Central memory CD4-positive, alpha-beta T cell (primary cell): ENCODE measurements at regions not wholly inside any gene's neighbourhood (a gene's known extent, or its start where the extent isn't known, plus 50 kb on each side); places are given as distances from the start of the nearest gene placed in this dataset.

ENCODE experiments used
- DNase-seq: peaks from one replicate; pipeline ENCODE4 v3.0.0; 2022

DNA sequence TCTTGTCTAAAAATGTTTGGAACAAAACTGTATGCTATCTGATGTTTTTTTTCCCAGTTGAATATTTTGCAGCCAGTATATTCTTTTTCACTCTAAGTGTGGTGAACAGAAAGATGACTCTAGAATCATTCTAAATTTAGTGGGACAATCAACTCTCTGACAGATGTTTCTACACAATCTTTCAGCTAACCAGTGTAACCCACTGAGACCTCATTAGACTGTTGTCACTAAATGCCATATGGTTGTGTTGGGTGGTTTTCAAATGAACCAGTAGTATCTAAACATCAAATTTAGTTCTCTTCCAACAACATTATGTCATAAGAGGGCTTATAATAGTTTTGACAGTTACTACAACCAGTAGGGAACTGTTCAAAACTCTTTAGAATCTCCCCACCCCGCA, 129.6 kb upstream of the PRLR start:
- DNase-seq: no peak

DNA sequence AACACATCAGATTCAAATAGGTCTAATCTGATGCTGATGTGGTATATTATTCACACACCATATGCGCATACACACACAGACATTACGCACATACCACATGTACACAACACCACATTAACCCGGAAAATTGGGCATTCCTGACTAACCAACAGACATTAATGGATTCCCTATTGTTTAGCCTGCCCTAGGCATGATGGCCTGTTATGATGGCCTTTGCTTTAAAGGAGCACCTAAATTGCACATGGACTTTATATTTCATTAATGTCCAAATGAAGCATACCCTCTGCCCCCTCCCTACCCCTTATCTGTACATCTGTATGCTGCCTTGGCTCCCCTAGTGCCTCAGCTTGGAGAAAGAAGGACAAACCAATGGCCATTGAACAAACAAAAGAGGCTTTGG, 127.7 kb upstream of the PRLR start:
- no peak for DNase-seq

DNA sequence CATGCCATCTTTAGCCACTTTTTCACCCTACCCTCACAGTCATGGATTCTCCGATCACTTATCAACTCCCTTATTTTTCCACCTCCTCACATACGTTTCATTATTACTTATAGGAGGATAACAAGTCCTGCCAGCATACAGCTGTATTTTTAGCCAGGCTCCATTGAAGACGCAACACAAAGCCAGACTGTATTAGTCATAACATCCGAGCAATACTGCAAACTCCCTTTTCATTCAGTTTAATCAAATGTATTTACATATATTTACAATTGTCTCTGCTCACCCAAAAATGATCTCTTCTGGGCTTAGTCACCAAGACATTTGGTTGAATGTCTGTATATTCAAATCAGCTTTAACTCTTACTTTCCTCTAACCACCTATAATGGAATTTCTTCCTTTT, 126.4 kb upstream of the PRLR start:
- DNase-seq: no peak

DNA sequence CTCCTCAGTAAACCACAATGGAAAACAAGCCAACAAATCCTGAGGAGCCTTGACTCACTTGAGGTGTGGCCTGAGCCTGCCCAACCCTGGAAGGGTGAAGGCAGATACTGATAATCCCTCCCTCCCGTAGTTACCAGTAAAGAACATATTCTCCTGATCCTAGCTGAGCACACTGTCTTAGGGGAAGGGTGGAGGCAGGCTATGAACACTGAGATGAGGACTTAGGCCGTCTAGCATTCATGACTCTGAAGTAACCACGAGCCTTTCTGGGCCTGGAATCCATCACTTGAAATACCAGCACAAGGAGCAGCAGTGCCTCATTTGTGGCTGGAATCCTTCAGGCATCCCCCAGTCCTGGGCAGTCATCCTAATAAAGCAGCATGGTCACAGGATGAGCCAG, 124.5 kb upstream of the PRLR start:
- no peak for DNase-seq

DNA sequence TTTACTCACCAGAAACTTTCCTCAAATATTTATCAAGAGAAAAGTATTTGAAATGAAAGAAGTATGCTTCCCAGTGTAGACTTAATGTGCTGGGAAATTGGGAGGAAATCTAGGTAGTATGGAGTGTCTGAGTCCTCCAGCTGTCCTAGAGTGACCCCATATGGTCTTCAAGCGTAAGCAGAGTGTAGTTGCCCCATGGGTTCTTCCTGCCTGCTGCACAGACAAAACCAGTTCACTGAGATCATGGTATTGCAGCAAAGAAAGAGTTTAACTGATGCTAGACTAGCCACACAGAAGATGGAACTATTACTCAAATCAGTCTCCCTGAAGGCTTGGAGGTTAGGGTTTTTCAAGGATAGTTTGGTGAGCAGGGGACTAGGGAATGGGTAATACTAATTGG, 114.9 kb upstream of the PRLR start:
- DNase-seq: no peak

DNA sequence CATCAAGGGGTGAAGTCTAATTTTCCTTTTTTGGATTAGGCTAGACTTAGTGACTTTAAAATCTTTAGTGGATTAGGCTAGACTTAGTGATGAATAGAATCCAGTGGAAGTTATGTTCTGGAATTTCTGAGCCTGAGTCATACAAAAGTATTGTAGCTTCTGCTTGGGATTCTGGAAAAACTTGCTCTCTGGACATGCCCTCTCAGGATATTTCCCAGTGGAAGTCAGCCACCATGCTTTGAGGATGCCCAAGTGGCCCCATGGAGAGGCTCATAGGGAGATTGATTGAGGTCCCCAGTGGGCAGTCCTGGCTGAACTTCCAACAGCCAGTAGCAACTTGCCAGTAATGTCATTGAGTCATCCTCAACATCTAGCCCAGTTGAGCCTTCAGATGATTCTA, 112.4 kb upstream of the PRLR start:
- DNase-seq: no peak

DNA sequence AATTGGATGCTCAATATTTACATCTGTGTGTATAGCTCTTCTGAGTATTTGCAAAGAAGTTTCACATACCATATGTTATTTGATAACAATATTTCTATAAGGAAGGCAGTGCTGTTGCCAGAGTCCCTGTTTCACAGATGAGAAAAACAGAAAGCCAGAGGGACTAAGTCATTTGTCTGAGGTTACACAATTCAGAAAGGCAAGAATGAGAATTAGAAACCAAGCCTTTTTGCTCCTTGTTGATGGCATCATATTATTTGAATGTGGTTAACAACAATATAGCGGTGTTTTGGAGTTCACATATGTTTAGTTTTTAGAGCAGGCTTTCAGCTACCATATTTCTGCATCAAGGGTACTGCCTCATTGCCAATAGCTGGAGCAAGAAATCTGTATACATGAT, 110.9 kb upstream of the PRLR start:
- DNase-seq: no peak

DNA sequence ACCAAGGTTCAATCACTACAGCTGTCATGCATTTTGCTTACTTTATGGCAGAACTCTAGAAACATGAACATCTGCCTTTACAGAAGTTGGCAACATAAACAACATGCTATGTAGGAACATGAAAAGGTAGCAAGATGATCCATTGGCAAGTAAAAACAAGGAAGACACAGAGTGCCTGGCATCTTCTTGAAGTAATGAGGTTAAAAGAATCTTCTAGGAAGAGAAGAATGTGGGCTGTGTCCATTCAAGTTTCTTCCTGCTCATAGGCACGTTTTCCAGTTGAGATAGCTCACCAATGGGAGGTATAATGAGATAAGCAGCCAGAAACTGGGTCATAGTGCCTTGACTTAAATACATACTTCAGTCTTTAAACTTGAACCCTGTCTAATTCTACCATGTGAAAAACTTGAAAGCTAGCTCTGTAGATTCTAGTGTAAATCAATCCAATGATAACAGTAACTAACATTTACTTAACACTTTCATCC, 109.4 kb upstream of the PRLR start:
- DNase-seq: no peak

DNA sequence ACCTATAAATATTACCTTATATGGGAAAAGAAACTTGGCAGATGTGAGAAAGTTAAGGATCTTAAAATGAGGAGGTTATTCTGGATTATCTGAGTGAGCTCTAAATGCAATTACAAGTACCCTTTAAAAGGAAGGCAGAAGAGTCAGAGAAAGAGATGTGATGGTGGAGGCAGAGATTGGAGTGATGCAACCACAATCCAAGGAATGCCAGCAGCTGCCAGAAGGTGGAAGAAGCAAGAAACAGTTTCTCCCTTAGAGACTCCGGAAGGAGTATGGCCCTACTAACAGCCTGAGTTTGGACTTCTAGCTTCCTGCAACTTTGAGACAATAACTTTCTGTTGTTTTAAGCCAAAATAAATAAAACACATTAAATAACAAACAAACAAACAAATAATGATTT, 108.7 kb upstream of the PRLR start:
- no peak for DNase-seq

DNA sequence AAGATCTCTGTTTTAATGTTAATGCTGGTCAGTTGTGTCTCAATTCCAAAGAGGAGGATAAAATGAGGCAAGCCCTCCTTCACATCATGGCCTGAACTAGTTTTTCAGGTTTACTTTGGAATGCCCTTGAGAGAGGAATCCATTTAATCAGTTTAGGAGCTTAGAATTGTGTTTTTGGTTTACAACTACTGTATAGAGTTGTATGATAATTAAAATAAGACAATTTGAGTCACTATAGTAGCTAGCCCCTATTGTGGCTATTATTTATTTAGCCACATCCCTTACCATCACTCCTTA, 107.8 kb upstream of the PRLR start:
- DNase-seq: no peak

DNA sequence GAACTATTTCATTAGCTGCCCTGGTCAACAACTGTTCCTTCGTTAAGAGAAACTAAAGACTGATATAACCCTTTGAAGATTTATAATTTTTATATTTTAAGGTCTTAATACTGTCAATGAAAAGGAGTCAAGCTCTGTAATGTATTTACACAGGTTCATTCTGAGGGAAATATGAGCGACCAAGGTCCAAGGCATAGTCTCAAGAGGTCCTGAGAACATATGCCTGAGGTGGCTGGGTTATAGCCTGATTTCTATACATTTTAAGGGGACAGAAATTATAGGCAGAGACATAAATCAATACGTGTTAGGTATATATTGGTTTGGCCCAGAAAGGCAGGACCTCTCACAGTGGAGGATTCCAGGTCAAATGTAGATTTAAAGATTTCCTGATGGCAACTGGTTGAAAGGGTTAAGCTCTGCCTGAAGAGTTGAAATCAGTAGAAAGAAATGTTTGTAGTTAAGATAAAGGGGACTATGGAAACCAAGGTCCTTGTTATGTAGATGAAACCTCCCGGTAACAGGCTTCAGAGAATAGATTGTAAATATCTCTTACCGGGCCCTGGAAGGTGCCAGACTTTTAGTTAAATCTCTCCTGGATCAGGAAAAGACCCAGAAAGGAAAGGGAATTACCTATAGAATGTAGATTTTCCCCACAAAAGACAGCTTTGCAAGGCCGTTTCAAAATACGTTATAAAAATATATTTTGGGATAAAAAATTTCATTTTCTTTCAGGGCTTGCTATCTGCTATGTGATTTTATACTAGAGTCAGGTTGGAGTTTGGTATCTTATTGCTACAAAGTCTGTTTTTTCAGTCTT, 107.3 kb upstream of the PRLR start:
- DNase-seq: no peak

DNA sequence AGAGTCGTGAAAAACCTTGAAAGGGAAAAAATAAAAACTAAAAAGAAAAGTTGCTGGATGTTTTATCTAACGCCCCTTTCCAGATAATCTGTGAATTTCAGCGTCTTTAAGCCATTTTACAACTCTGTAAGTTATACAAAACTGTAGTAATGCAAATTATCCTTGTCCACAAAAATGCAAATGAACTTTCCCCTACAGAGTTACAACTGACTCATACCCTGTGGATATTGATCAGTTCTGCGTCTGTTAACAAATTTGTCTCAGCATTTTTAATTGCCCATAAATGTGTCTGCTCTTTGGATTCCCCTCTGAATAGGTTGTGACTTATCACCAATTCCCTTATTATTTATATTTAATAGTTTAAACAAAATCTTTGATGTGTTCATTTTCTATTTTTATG, 105.9 kb upstream of the PRLR start:
- DNase-seq: no peak

DNA sequence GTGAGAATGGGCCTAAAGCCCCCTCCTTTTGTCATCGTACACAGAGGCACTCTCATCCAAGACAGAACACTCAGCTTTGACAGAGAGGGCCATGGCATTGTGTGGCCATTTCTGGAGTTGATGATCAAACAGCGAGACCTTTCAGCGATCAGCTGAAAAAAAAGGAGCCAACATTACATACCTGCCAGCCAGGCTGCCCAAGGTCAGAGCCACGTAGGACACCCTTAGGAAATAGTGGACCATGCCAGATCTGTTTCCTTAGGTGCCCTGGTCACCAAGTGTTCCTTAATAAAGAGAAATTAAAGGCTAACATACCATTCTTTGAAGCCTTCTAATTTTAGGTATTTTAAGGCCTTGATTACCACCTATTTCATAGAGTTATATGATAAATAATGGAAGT, 105.5 kb upstream of the PRLR start:
- DNase-seq: no peak

DNA sequence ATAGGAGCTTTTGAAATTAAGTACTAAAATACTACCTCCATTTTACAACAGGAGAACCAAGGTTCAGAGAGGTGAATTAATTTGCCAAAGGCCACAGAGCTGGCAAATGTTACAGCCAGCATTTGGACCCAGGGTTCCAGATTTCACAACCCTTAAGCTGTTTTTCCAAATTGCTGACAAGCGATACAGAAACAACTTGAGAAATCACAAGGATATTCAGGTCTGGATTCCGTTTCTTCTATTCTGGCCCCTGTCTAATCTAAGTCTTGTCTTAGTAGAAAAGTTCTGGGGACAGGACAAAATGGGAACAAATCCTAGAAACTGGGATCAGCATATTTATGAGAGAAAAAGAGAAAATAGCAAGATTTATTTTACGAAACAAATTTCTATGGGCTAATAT, 103.1 kb upstream of the PRLR start:
- no peak for DNase-seq

DNA sequence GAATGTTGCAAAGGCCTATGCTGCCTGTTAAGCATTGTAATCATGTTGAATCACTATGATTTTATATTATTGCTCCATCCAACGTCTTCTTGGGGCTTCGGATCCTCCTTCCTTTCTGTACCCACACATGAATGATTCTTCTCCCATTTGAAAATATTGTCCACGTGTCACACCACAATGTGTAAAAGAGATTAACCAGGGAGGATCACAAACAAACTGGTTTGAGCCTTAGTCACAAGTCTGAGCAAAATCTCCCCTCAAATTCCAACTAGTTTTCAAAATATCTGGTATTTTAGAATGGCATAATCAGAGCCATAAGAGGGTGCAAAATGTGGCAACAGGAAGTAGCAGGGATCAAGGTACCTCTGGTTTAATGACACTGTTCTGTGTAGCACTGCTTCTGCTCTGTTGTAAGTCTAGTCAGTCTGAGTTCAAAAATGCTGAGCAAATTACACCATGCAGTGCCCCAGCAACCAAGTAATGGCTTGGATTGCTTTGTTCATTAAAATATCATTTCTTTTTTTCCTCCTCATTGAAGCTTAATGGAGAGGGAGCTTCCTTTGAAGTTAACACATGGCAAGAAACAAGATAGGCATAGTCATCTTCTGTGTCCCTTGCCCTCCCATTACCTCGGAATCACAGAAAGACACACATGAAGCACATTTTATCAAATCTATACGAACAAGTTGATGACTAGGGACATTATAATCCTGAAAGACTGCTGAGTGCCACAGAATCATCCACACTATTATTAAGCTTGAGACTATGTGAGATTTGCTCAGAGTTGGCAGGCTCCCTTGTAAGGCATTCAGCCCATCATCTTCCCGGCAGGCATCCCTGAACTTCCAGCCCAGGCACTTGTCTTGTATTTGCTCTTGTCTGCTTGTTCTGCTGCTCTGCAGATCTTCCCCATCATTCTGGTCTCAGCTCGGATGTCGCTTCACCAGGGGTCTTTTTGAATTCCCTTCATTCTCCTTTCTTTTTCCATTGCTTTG, 102.0 kb upstream of the PRLR start:
- DNase-seq: no peak

DNA sequence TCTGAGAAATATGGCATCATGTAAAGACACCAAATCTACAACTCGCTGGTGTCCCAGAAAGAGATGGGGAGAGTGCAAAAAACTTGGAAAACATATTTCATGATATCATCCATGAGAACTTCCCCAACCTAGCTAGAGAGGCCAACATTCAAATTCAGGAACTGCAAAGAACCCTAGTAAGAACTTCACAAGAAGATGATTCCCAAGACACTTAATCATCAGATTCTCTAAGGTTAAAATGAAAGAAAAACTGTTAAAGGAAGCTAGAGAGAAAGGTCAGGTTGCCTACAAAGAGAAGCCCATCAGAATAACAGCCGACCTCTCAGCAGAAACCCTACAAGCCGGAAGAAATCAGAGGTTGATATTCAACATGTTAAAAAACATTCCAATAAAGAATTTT, 95.5 kb upstream of the PRLR start:
- no peak for DNase-seq

DNA sequence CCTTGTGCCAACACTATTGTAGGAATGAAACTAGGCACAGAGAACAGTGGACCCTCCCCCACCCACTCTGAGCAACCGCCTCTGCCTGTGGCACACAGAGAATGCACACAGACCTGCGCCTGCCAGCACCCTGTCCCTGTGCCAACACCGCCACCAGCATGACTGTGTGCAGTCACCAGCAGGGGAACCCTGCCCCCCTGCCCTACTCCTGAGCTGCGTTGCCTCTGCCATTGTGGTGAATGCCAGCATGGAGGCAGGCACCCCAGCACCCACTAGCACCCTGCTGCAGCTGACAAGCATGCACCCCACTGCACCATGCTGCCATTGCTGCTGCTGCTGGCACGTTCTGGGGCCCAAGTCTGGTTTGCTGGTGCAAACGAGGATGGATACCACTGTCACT, 94.4 kb upstream of the PRLR start:
- no peak for DNase-seq

DNA sequence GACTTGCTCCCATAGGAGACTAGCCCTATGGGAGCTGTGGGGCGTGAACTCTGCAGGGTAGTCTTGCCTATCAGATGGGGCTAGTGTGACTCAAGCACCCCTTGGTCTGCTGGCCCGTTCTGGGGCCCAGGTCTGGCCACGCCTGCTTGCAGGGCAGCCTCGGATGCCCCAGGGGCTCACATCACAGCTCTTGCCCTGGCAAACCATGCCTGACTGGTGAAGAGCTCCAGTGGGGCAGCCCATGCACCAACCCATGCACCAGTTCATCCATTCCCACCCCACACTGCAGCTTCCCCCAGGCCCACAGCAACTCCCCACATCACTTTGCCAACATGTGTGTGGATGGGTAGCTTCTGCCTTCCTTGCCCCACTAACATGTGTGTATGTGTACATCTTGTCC, 93.9 kb upstream of the PRLR start:
- no peak for DNase-seq

DNA sequence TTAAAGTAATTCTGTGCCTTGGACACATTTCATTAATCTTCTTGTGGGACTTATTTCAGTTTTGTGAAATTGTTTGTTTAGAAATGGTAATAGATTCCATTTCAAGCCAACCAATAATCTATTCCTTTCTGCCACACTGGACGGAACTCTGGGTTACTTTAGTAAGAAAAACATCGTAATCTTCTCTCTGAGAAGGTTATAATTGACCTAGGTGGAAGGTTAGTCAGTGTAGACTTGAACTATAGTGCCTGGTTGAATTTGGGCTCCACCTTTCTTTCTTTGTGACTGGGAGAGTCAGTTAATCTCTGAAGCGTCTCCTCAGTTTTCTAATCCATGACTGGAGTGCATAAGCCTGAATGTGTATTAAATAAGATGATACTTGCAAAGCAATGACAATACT, 89.7 kb upstream of the PRLR start:
- no peak for DNase-seq

DNA sequence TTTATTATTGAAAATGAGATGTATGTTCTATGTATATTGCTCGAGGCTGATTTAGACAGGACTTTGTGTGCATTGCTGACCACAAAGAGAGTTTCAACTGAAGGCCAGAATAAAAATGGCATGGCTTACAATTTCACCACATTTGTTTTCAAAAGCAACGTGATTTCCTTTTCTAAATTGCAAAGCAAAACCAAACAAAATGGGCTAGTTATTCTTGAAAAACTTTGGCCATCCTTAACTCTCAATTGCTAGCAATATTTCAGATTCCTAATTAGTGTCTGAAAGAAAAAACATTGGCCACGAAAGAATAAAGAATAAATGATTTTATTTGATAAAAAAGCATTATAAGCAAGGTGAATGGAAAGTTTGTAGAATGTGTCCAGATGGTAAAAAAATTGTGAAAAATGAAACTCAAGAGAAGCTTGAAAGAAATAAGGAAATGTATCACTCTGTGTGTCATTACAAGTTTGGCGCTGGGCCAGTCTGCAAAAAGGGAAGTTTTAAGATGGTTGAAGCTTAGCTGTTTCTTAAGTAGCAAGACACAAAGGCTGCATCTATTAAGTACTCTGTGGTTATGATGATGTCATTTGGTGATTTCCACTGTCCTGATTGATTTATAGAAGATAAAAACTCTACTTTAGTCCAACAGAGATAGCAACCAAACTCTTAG, 89.2 kb upstream of the PRLR start:
- no peak for DNase-seq

DNA sequence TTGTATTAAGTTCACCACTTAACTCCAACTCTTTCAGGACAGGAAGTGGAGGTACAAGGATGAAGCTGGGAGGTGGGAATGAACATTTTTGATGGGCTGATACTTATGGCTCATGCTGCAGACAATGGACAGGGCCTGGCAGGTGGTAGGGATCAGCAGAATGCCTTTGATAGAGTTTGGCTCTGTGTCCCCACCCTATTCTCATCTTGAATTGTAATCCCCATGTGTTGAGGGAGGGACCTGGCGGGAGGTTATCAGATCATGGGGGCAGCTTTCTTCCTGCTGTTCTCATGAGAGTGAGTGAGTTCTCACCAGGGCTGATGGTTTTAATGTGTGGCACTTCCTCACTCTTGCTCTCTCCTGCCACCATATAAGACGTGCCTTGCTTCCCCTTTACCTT, 87.3 kb upstream of the PRLR start:
- no peak for DNase-seq

DNA sequence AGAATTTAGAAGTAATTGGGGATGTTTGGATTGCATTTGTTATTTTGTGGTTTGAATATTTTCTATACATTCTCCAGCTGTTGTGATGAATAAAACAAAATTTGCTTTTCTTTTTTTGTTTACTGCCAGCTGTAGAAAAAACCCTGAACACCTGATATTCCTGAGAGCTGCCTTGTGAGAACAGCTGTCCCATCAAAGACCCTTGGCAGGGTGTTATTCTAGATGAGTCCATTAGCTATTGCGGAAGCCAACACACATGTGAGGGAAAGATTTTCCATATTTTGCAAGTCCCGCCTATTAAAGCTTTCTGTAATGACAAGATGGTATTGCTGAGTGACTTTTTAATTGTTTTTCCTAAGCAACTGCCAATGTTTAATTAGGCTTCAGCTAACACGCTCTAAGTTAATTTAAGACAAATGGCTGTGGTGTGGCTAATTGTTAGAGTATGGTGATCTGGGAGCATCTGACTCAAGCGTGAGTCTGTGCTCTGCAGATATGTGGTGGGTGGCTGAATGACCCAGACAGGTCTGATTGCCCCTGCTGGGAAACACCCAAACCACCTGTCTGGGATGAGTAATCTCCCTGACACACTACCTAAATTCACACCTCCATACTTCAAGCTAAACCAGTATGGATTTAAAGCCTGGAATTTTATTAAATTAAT, 86.5 kb upstream of the PRLR start:
- no peak for DNase-seq

DNA sequence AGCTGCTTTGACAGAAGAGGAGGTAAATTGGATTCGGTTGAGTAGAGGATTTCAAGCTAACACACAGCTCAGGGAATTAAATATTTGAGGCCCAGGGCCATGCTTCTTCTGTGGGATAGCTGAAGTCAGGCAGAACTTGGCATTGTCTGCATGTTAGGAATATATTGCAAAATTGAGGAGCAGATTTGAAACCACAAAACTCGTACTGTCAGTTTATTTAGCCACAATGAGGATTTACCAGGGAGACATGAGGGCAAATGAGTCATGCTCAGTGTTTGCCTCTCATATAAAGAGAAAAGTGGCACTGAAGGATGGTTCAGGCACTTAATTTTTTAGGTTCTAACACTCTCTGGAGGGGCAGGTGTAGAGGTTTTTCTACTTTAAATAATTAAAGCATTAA, 83.0 kb upstream of the PRLR start:
- no peak for DNase-seq
